ENCODE measurements at regions not wholly inside any gene's neighbourhood (a gene's known extent, or its start where the extent isn't known, plus 50 kb on each side); places are given as distances from the start of the nearest gene placed in this dataset.

DNA sequence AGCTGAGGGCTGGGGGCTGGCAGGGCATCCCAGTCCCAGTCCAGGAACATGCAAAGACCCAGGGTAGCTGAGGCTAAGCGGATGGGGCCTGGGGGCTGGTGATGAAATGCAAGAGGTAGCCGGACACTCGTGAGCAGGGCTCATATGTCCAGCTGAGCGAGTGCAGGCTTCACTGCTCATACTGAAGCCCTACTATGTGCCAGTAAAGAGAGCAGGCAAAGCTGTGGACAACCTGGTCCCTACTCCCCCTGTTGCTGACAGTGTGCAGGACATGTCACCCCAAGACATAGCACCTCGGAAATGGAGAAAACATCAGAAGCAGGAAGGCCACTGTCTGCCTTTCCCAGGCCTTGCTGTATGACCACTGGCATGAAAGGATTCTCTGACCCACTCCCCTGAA is 122.4 kb upstream of the STX18 start:
- Histone ChIP-seq H3K4me1 (ENCODE audit: control extremely low read depth in 1 of 4, control insufficient read depth in 4 of 4, insufficient read depth in 4 of 4, low read length in 3 of 4) (peaks cover 0 to 5% (median 3%) of the 10 kb centered on the region in 4 experiments), H3K27ac (ENCODE audit: insufficient read depth in 1 of 2, low read depth in 1 of 2, low read length in 2 of 2, poor library complexity in 1 of 2, severe bottlenecking in 2 of 2) (no peak overlapping the region), H3K36me3 (ENCODE audit: control insufficient read depth in 4 of 4, insufficient read depth in 4 of 4, low read length in 3 of 4) (no peaks in the 10 kb centered on the region), H3K4me3 (ENCODE audit: control insufficient read depth in 1 of 7, extremely low read depth in 1 of 7, insufficient read depth in 4 of 7, low read depth in 2 of 7, low read length in 6 of 7) (no peak overlapping the region), H3K27me3 (replicated peaks in 2 of 5; ENCODE audit: control insufficient read depth in 4 of 5, insufficient read depth in 5 of 5, low read length in 4 of 5) (no peaks in the 10 kb centered on the region), H3K9me3 (ENCODE audit: control extremely low read depth in 1 of 5, control insufficient read depth in 4 of 5, insufficient read depth in 2 of 5, low read depth in 1 of 5, low read length in 4 of 5) (no peaks in the 10 kb centered on the region)
- DNase-seq: no peak
- POLR2A ChIA-PET: no interaction called here
- WGBS (ENCODE audit: insufficient coverage): 94% methylated on average over 4 of the region's 5 CpGs
- CTCF ChIA-PET: no interaction called here

DNA sequence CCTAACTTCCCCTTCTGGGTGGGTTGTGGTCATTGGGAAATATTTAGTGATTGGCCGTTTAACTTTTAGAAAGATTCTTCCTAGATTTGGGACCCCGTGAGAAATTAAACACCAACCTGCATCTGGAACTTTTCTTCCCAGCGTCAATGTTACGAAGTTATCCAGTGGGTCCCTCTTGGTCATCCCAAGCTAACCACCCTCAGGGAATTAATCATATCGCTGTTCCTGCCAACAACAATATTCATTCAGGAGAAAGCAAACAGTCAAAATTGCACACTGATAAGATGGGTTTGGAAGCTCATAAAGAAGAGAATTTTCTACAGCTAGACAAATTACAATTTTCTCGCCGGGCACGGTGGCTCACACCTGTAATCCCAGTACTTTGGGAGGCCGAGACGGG is 121.2 kb upstream of the STX18 start:
- ChIA-PET CTCF (no interaction called here), POLR2A (no interaction called here)
- H3K4me1 ChIP-seq (ENCODE audit: control extremely low read depth in 1 of 4, control insufficient read depth in 4 of 4, insufficient read depth in 4 of 4, low read length in 3 of 4): no peaks in the 10 kb centered on the region
- DNase-seq: no peak
- no peak overlapping the region for H3K27ac ChIP-seq (ENCODE audit: insufficient read depth in 1 of 2, low read depth in 1 of 2, low read length in 2 of 2, poor library complexity in 1 of 2, severe bottlenecking in 2 of 2)
- no peak overlapping the region for H3K4me3 ChIP-seq (ENCODE audit: control insufficient read depth in 1 of 7, extremely low read depth in 1 of 7, insufficient read depth in 4 of 7, low read depth in 2 of 7, low read length in 6 of 7)
- H3K27me3 ChIP-seq (replicated peaks in 2 of 5; ENCODE audit: control insufficient read depth in 4 of 5, insufficient read depth in 5 of 5, low read length in 4 of 5): no peaks in the 10 kb centered on the region
- 98% methylated on average over 9 of the region's 10 CpGs for WGBS (ENCODE audit: insufficient coverage)
- H3K36me3 ChIP-seq (ENCODE audit: control insufficient read depth in 4 of 4, insufficient read depth in 4 of 4, low read length in 3 of 4): no peaks in the 10 kb centered on the region
- peaks cover 0 to 2% (median 0%) of the 10 kb centered on the region in 5 experiments for H3K9me3 ChIP-seq (ENCODE audit: control extremely low read depth in 1 of 5, control insufficient read depth in 4 of 5, insufficient read depth in 2 of 5, low read depth in 1 of 5, low read length in 4 of 5)

DNA sequence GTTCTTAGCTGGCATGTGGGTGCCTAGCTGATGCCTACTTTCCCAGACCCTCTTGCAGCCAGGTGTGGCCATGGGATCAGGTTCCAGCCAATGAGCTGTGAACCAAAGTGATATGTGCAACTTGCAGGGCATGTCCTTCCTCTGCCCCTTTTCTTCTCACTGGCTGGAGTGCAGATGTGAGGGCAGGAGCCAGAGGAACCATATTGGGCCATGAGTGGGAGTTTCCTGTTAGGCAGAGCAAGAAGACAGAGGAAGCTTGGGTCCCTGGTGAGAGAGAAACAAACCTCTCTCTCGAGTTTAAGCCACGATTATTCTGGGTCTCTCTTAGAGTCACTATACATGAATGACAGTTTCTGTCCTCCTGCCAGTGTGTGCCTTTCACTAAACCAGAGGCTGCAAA is 120.4 kb upstream of the STX18 start:
- Histone ChIP-seq H3K36me3 (ENCODE audit: control insufficient read depth in 4 of 4, insufficient read depth in 4 of 4, low read length in 3 of 4) (no peaks in the 10 kb centered on the region), H3K27ac (ENCODE audit: insufficient read depth in 1 of 2, low read depth in 1 of 2, low read length in 2 of 2, poor library complexity in 1 of 2, severe bottlenecking in 2 of 2) (no peak overlapping the region), H3K9me3 (ENCODE audit: control extremely low read depth in 1 of 5, control insufficient read depth in 4 of 5, insufficient read depth in 2 of 5, low read depth in 1 of 5, low read length in 4 of 5) (peaks cover 0 to 2% (median 0%) of the 10 kb centered on the region in 5 experiments), H3K4me1 (ENCODE audit: control extremely low read depth in 1 of 4, control insufficient read depth in 4 of 4, insufficient read depth in 4 of 4, low read length in 3 of 4) (no peaks in the 10 kb centered on the region), H3K27me3 (replicated peaks in 2 of 5; ENCODE audit: control insufficient read depth in 4 of 5, insufficient read depth in 5 of 5, low read length in 4 of 5) (no peaks in the 10 kb centered on the region), H3K4me3 (ENCODE audit: control insufficient read depth in 1 of 7, extremely low read depth in 1 of 7, insufficient read depth in 4 of 7, low read depth in 2 of 7, low read length in 6 of 7) (no peak overlapping the region)
- 95% methylated on average over 2 of the region's 2 CpGs for WGBS (ENCODE audit: insufficient coverage)
- DNase-seq: no peak
- CTCF ChIA-PET: interaction anchor here (1.2 kb wide), 1 partner anchor 13 kb away, joined by 3 read pairs; no protein-coding TSS in a partner anchor
- POLR2A ChIA-PET: no interaction called here

DNA sequence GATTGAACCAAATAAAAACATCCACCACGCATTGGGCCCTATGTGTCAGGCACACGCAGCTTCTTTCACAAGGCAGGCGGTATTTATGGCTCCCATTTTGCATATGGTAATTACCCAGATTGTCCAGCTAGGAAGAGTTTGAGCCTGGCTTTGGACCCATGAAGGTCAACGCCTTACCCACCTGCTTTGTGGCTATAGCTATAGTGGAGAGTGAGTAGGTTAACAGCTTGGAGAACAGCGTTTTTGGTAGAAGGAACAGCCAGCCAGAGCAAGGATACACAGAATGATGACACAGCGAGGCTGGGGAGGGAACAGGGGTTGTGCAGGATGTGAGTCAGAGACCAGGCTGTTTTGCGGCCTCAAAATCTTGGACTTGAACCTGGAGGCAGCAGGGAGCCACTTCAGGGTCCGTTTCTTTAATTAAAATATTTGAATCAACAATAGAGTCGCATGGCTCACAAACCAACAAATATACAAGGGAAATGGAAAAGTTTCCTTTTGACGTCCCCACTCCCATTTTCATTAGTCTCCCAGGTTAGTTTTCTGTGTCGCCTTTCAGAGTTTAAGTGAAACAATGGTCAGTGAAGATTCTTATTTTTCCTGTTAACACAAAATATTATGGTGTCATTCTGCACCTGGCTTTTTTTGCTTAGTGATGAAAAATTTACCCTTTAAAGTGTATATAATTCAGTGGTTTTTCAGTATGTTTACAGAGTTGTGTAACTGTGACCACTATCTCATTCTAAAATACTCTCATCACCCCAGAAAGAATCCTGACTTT is 118.2 kb upstream of the STX18 start:
- CTCF ChIA-PET: no interaction called here
- WGBS (ENCODE audit: insufficient coverage): 89% methylated on average over 7 of the region's 11 CpGs
- H3K27me3 ChIP-seq (replicated peaks in 2 of 5; ENCODE audit: control insufficient read depth in 4 of 5, insufficient read depth in 5 of 5, low read length in 4 of 5): no peaks in the 10 kb centered on the region

DNA sequence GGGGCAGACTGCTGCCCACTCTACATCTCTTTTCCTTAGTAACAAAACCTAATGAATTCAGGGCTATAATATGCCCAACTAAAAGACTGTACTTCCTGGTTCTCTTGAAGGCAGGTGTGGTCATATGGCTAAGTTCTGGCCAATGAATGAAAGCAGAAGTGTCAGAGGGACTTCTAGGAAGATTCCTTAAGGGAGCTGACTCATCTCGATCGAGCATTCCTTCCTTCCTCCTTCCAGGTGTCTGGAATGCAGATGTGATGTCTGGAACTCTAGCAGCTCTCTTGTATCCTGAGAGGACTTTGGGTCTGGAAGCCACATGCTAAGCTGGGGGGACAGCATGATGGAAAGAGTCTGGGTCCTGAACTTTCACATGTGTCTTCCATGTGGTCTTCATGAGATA is 116.2 kb upstream of the STX18 start:
- no peaks in the 10 kb centered on the region for H3K36me3 ChIP-seq (ENCODE audit: control insufficient read depth in 4 of 4, insufficient read depth in 4 of 4, low read length in 3 of 4)
- CTCF ChIA-PET: no interaction called here
- WGBS (ENCODE audit: insufficient coverage): no CpG with 5 or more reads among the region's 2 CpGs
- no peaks in the 10 kb centered on the region for H3K4me1 ChIP-seq (ENCODE audit: control extremely low read depth in 1 of 4, control insufficient read depth in 4 of 4, insufficient read depth in 4 of 4, low read length in 3 of 4)
- POLR2A ChIA-PET: no interaction called here
- H3K4me3 ChIP-seq (ENCODE audit: control insufficient read depth in 1 of 7, extremely low read depth in 1 of 7, insufficient read depth in 4 of 7, low read depth in 2 of 7, low read length in 6 of 7): no peak overlapping the region
- no peak overlapping the region for H3K27ac ChIP-seq (ENCODE audit: insufficient read depth in 1 of 2, low read depth in 1 of 2, low read length in 2 of 2, poor library complexity in 1 of 2, severe bottlenecking in 2 of 2)
- H3K9me3 ChIP-seq (ENCODE audit: control extremely low read depth in 1 of 5, control insufficient read depth in 4 of 5, insufficient read depth in 2 of 5, low read depth in 1 of 5, low read length in 4 of 5): peaks cover 0 to 2% (median 0%) of the 10 kb centered on the region in 5 experiments
- no peak for DNase-seq
- H3K27me3 ChIP-seq (replicated peaks in 2 of 5; ENCODE audit: control insufficient read depth in 4 of 5, insufficient read depth in 5 of 5, low read length in 4 of 5): no peaks in the 10 kb centered on the region

More for the DNA sequence above, 118.2 kb upstream of the STX18 start:
- Histone ChIP-seq H3K36me3 (ENCODE audit: control insufficient read depth in 4 of 4, insufficient read depth in 4 of 4, low read length in 3 of 4) (no peaks in the 10 kb centered on the region), H3K9me3 (ENCODE audit: control extremely low read depth in 1 of 5, control insufficient read depth in 4 of 5, insufficient read depth in 2 of 5, low read depth in 1 of 5, low read length in 4 of 5) (peaks cover 0 to 2% (median 0%) of the 10 kb centered on the region in 5 experiments), H3K4me1 (ENCODE audit: control extremely low read depth in 1 of 4, control insufficient read depth in 4 of 4, insufficient read depth in 4 of 4, low read length in 3 of 4) (no peaks in the 10 kb centered on the region), H3K4me3 (ENCODE audit: control insufficient read depth in 1 of 7, extremely low read depth in 1 of 7, insufficient read depth in 4 of 7, low read depth in 2 of 7, low read length in 6 of 7) (no peak overlapping the region), H3K27ac (ENCODE audit: insufficient read depth in 1 of 2, low read depth in 1 of 2, low read length in 2 of 2, poor library complexity in 1 of 2, severe bottlenecking in 2 of 2) (no peak overlapping the region)
- POLR2A ChIA-PET: no interaction called here
- DNase-seq: peak in 1 of 3 donors; percentile 5

DNA sequence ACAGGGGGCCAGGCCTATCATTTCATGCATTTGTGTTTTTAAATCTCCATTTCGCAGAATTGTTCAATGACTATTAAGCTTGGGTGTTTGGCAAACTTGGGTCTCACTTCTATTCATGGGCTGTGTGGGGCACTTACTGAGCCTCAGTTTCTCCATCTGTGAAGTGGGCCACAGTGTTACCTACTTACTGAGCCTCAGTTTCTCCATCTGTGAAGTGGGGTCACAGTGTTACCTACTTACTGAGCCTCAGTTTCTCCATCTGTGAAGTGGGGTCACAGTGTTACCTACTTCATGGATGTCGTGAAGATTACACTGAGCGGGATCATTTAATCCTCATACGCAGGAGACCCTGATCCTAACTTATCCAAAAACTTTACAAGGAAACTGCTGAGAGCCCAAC is 115.1 kb upstream of the STX18 start:
- Histone ChIP-seq H3K9me3 (ENCODE audit: control extremely low read depth in 1 of 5, control insufficient read depth in 4 of 5, insufficient read depth in 2 of 5, low read depth in 1 of 5, low read length in 4 of 5) (peaks cover 0 to 2% (median 0%) of the 10 kb centered on the region in 5 experiments), H3K36me3 (ENCODE audit: control insufficient read depth in 4 of 4, insufficient read depth in 4 of 4, low read length in 3 of 4) (no peaks in the 10 kb centered on the region), H3K4me3 (ENCODE audit: control insufficient read depth in 1 of 7, extremely low read depth in 1 of 7, insufficient read depth in 4 of 7, low read depth in 2 of 7, low read length in 6 of 7) (no peak overlapping the region), H3K4me1 (ENCODE audit: control extremely low read depth in 1 of 4, control insufficient read depth in 4 of 4, insufficient read depth in 4 of 4, low read length in 3 of 4) (no peaks in the 10 kb centered on the region), H3K27me3 (replicated peaks in 2 of 5; ENCODE audit: control insufficient read depth in 4 of 5, insufficient read depth in 5 of 5, low read length in 4 of 5) (no peaks in the 10 kb centered on the region), H3K27ac (ENCODE audit: insufficient read depth in 1 of 2, low read depth in 1 of 2, low read length in 2 of 2, poor library complexity in 1 of 2, severe bottlenecking in 2 of 2) (no peak overlapping the region)
- POLR2A ChIA-PET: interaction anchor here (0.7 kb wide), 1 partner anchor 120 kb away, joined by 3 read pairs; no protein-coding TSS in a partner anchor
- 100% methylated on average over 4 of the region's 4 CpGs for WGBS (ENCODE audit: insufficient coverage)
- no peak for DNase-seq
- CTCF ChIA-PET: no interaction called here

DNA sequence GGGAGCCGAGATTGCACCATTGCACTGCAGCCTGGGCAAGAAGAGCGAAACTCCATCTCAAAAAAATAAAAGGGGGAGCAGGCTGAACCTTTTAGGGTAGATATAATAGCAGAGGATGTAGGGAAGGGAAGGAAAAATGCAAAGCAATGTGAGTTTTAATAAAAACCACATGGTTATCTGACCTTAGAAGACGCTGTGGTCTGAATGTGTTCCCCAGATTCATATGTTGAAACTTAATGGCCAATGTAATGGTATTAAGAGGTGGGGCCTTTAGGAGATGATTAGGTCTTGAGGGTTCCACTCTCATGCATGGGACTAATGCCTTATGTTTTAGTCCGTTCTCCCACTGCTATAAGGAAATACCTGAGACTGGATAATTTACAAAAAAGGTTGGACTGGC is 114.1 kb upstream of the STX18 start:
- H3K36me3 ChIP-seq (ENCODE audit: control insufficient read depth in 4 of 4, insufficient read depth in 4 of 4, low read length in 3 of 4): no peaks in the 10 kb centered on the region
- H3K27ac ChIP-seq (ENCODE audit: insufficient read depth in 1 of 2, low read depth in 1 of 2, low read length in 2 of 2, poor library complexity in 1 of 2, severe bottlenecking in 2 of 2): no peak overlapping the region
- ChIA-PET POLR2A (no interaction called here), CTCF (interaction anchor here (0.6 kb wide), 1 partner anchor 14 kb away, joined by 3 read pairs; no protein-coding TSS in a partner anchor)
- no peaks in the 10 kb centered on the region for H3K4me1 ChIP-seq (ENCODE audit: control extremely low read depth in 1 of 4, control insufficient read depth in 4 of 4, insufficient read depth in 4 of 4, low read length in 3 of 4)
- no peak overlapping the region for H3K4me3 ChIP-seq (ENCODE audit: control insufficient read depth in 1 of 7, extremely low read depth in 1 of 7, insufficient read depth in 4 of 7, low read depth in 2 of 7, low read length in 6 of 7)
- 100% methylated on average over 2 of the region's 4 CpGs for WGBS (ENCODE audit: insufficient coverage)
- no peaks in the 10 kb centered on the region for H3K27me3 ChIP-seq (replicated peaks in 2 of 5; ENCODE audit: control insufficient read depth in 4 of 5, insufficient read depth in 5 of 5, low read length in 4 of 5)
- DNase-seq: no peak
- H3K9me3 ChIP-seq (ENCODE audit: control extremely low read depth in 1 of 5, control insufficient read depth in 4 of 5, insufficient read depth in 2 of 5, low read depth in 1 of 5, low read length in 4 of 5): peaks cover 0 to 2% (median 0%) of the 10 kb centered on the region in 5 experiments
